ENCODE measurements at regions not wholly inside any gene's neighbourhood (a gene's known extent, or its start where the extent isn't known, plus 50 kb on each side); places are given as distances from the start of the nearest gene placed in this dataset.
A peak's percentile ranks its signal among the peaks of the same experiment; 100 is the strongest.
"Not testable (repeated sequence)": the region's sequence is repeated elsewhere in the genome, so short reads cannot be mapped to it uniquely, and the experiment has no call there.

- DNase-seq (ENCODE audit: extremely low read depth, low read depth) = no peak
- TF ChIP-seq CTCF (IDR thresholded peaks at IDR 0.05; ENCODE audit: low read depth, low read length, missing control alignments) = no peak
- no peak overlapping the region for H3K4me3 ChIP-seq (replicated peaks; ENCODE audit: low read depth, low read length)
These were observed 135.5 kb upstream of the CACNA2D1 start for GRCh38 chr7:82579047-82579446.

- TF ChIP-seq CTCF (IDR thresholded peaks at IDR 0.05; ENCODE audit: low read depth, low read length, missing control alignments) = no peak
- H3K4me3 ChIP-seq (replicated peaks; ENCODE audit: low read depth, low read length) = no peak overlapping the region
- no peak for DNase-seq (ENCODE audit: extremely low read depth, low read depth)
These were observed 134.9 kb upstream of the CACNA2D1 start for GRCh38 chr7:82578430-82578829.

GRCh38 chr7:82572195-82572880 lies 128.8 kb upstream of the CACNA2D1 start:
- peak; percentile 78 for DNase-seq (ENCODE audit: extremely low read depth, low read depth)
- no peak overlapping the region for H3K4me3 ChIP-seq (replicated peaks; ENCODE audit: low read depth, low read length)
- TF ChIP-seq CTCF (IDR thresholded peaks at IDR 0.05; ENCODE audit: low read depth, low read length, missing control alignments) = peak; percentile 91

GRCh38 chr7:82571047-82571446 lies 127.5 kb upstream of the CACNA2D1 start:
- not testable (repeated sequence) for DNase-seq (ENCODE audit: extremely low read depth, low read depth); H3K4me3 ChIP-seq (replicated peaks; ENCODE audit: low read depth, low read length)

- no peak for TF ChIP-seq CTCF (IDR thresholded peaks at IDR 0.05; ENCODE audit: low read depth, low read length, missing control alignments)
- no peak overlapping the region for H3K4me3 ChIP-seq (replicated peaks; ENCODE audit: low read depth, low read length)
- no peak for DNase-seq (ENCODE audit: extremely low read depth, low read depth)
These were observed 124.3 kb upstream of the CACNA2D1 start for GRCh38 chr7:82567841-82568240.

- H3K4me3 ChIP-seq (replicated peaks; ENCODE audit: low read depth, low read length) = no peak overlapping the region
- TF ChIP-seq CTCF (IDR thresholded peaks at IDR 0.05; ENCODE audit: low read depth, low read length, missing control alignments) = no peak
- no peak for DNase-seq (ENCODE audit: extremely low read depth, low read depth)
These were observed 123.8 kb upstream of the CACNA2D1 start for GRCh38 chr7:82567356-82567755.

- DNase-seq (ENCODE audit: extremely low read depth, low read depth) = no peak
- TF ChIP-seq CTCF (IDR thresholded peaks at IDR 0.05; ENCODE audit: low read depth, low read length, missing control alignments) = no peak
These were observed 123.2 kb upstream of the CACNA2D1 start for GRCh38 chr7:82566752-82567151.

More at GRCh38 chr7:82566752-82567151, 123.2 kb upstream of the CACNA2D1 start:
- H3K4me3 ChIP-seq (replicated peaks; ENCODE audit: low read depth, low read length) = no peak overlapping the region

All from HFF-Myc (cell line).